BE2C (cell line): ENCODE measurements at regions not wholly inside any gene's neighbourhood (a gene's known extent, or its start where the extent isn't known, plus 50 kb on each side); places are given as distances from the start of the nearest gene placed in this dataset.
"Not testable (repeated sequence)": the region's sequence is repeated elsewhere in the genome, so short reads cannot be mapped to it uniquely, and the experiment has no call there.

ENCODE experiments used
- DNase-seq: peaks from one replicate; pipeline ENCODE4 v3.0.0-alpha.2; 2020
- H3K27me3 ChIP-seq: fragments of 250-450 bp; sonication (Bioruptor Pico); 2 replicates; pipeline ENCODE4 v1.5.1; 2020; ENCODE audit warnings: mild to moderate bottlenecking
- H3K36me3 ChIP-seq: fragments of 250-450 bp; sonication (Bioruptor Pico); 2 replicates; pipeline ENCODE4 v1.5.1; 2020; ENCODE audit warnings: mild to moderate bottlenecking
- H3K4me1 ChIP-seq: fragments of 250-450 bp; sonication (Bioruptor Pico); 2 replicates; pipeline ENCODE4 v1.5.1; 2020
- H3K4me3 ChIP-seq: 2 replicates; pipeline ENCODE4 v1.5.1; 2011; ENCODE audit warnings: low read depth, low read length
- H3K9me3 ChIP-seq: fragments of 250-450 bp; sonication (Bioruptor Pico); 2 replicates; pipeline ENCODE4 v1.5.1; 2020
- TF ChIP-seq, protein P1 (sequence below): IDR thresholded peaks from 2 replicates; pipeline ENCODE4 v1.5.1; 2012; ENCODE audit warnings: mild to moderate bottlenecking, low read depth, low read length

DNA sequence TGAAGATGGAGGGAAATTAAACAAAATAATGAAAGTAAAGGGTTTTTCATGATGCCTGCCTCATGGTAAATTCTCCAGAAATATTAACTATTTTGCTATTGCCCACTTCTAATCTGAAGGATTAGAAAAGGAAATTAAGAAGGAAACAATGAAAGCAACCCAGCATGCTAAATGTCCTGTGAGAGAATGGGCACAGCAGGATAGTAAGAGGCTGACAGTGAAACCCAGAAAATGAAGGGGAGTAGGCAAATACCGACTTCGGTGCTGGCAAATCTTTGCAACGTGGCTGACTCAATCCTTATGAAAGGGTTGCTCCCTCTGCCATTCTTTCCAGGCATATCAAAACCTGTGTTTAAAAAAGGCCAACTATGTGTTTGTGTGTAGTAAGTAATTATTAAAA, 147.5 kb upstream of the SYNPR start:
- no peaks in the 10 kb centered on the region for H3K4me1 ChIP-seq
- H3K9me3 ChIP-seq = no peaks in the 10 kb centered on the region
- TF ChIP-seq, protein P1, sequence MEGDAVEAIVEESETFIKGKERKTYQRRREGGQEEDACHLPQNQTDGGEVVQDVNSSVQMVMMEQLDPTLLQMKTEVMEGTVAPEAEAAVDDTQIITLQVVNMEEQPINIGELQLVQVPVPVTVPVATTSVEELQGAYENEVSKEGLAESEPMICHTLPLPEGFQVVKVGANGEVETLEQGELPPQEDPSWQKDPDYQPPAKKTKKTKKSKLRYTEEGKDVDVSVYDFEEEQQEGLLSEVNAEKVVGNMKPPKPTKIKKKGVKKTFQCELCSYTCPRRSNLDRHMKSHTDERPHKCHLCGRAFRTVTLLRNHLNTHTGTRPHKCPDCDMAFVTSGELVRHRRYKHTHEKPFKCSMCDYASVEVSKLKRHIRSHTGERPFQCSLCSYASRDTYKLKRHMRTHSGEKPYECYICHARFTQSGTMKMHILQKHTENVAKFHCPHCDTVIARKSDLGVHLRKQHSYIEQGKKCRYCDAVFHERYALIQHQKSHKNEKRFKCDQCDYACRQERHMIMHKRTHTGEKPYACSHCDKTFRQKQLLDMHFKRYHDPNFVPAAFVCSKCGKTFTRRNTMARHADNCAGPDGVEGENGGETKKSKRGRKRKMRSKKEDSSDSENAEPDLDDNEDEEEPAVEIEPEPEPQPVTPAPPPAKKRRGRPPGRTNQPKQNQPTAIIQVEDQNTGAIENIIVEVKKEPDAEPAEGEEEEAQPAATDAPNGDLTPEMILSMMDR = no peak
- H3K36me3 ChIP-seq = no peaks in the 10 kb centered on the region
- no peak overlapping the region for H3K4me3 ChIP-seq
- H3K27me3 ChIP-seq = no peaks in the 10 kb centered on the region
- no peak for DNase-seq

DNA sequence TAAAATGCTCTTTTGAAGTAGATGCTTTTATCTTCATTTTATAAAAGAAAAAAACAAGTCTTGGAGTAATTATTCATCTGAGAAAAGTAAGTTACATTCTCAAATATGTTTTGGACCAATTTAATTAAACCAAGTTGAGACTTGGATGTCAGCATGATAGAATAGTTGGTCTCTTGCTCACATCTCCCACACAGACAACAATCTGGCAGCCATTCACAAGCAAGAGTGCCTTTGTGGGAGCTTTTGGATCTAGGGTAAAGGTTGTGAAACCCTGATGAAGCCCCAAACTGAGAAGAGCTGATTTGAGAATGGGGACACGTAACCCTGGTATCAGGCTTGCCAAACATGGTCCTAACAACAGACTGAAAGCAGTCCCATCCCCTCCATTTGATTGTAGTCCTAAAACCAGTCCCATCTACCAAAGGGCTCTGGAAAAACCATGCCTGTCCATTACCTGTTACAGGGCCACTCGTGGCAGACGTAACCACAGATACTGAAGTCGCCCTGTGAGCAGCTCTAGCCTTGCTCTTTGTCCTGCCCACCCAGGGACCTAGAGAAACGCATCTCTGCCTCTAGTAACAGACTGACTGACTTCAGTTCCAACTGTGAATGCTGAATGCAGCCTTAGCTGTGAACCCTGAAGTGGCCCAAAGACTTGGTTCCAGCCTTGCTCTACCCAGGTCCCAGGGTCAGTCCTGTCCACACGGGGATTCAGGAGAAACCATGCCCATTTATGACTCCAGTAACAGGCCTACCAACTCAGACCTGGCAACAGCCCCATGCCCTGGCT, 145.5 kb upstream of the SYNPR start:
- TF ChIP-seq, protein P1 = no peak
- H3K9me3 ChIP-seq = no peaks in the 10 kb centered on the region
- H3K4me1 ChIP-seq = no peaks in the 10 kb centered on the region
- DNase-seq = no peak
- H3K27me3 ChIP-seq = no peaks in the 10 kb centered on the region
- H3K4me3 ChIP-seq = no peak overlapping the region
- H3K36me3 ChIP-seq = no peaks in the 10 kb centered on the region

GRCh38 chr3:63135367-63135766, 142.7 kb upstream of the SYNPR start:
- H3K9me3 ChIP-seq = no peaks in the 10 kb centered on the region
- no peaks in the 10 kb centered on the region for H3K36me3 ChIP-seq
- TF ChIP-seq, protein P1 = no peak
- no peaks in the 10 kb centered on the region for H3K27me3 ChIP-seq
- DNase-seq = no peak
- H3K4me1 ChIP-seq = no peaks in the 10 kb centered on the region
- H3K4me3 ChIP-seq = no peak overlapping the region

GRCh38 chr3:63136249-63136648, 141.9 kb upstream of the SYNPR start:
- H3K36me3 ChIP-seq, H3K4me3 ChIP-seq, H3K27me3 ChIP-seq, DNase-seq, H3K4me1 ChIP-seq, H3K9me3 ChIP-seq: not testable (repeated sequence)

GRCh38 chr3:63142681-63143080, 135.4 kb upstream of the SYNPR start:
- Histone ChIP-seq H3K4me1 (peaks cover 3% of the 10 kb centered on the region), H3K36me3 (no peaks in the 10 kb centered on the region), H3K27me3 (peaks cover 4% of the 10 kb centered on the region; the same call in 1 of the 2 replicates), H3K9me3 (no peaks in the 10 kb centered on the region; the same call in 1 of the 2 replicates), H3K4me3 (no peak overlapping the region)
- DNase-seq = no peak
- TF ChIP-seq, protein P1 = peak; percentile 41

DNA sequence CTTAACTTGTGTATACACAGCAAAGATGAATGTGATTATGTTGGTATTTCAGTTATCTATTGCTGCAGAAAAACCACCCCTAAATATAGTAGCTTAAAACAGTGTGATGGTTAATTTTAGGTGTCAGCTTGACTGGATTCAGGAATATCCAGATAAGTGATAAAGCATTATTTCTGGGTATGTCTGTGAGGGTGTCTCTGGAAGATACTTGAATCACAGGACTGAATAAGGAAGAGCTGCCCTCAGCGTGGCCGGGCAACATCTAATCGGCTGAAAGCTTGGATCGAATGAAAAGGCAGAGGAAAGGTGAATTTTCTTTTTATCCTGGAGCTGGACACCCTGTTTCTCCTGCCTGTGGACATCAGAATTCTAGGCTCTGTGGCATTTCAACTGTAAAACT, 132.0 kb upstream of the SYNPR start:
- no peak for DNase-seq
- Histone ChIP-seq H3K4me3 (no peak overlapping the region), H3K36me3 (no peaks in the 10 kb centered on the region), H3K4me1 (peaks cover 3% of the 10 kb centered on the region), H3K9me3 (no peaks in the 10 kb centered on the region; the same call in 1 of the 2 replicates), H3K27me3 (peaks cover 4% of the 10 kb centered on the region; the same call in 1 of the 2 replicates)
- TF ChIP-seq, protein P1 = no peak
